NB4 (cell line): ENCODE measurements at regions not wholly inside any gene's neighbourhood (a gene's known extent, or its start where the extent isn't known, plus 50 kb on each side); places are given as distances from the start of the nearest gene placed in this dataset.

Experiments used
- DNase-seq: peaks from one replicate; pipeline ENCODE4 v3.0.0; 2010; ENCODE audit warnings: low read depth
- H3K4me3 ChIP-seq: one replicate; pipeline ENCODE4 v1.5.1; 2011; ENCODE audit warnings: mild to moderate bottlenecking, low read depth, low read length, moderate library complexity
- MYC ChIP-seq: IDR thresholded peaks from 2 replicates; pipeline ENCODE4 v1.6.1; 2011; ENCODE audit warnings: low read depth, low read length
- POLR2A ChIP-seq: IDR thresholded peaks from 2 replicates; pipeline ENCODE4 v1.6.1; 2011; ENCODE audit warnings: mild to moderate bottlenecking; ENCODE audit not compliant: insufficient read length; ENCODE audit errors: extremely low read depth
- TF ChIP-seq, protein P1 (sequence below): IDR thresholded peaks from 2 replicates; pipeline ENCODE4 v1.6.1; 2011; ENCODE audit warnings: low read depth, low read length
- TF ChIP-seq, protein P2 (sequence below): IDR thresholded peaks from one replicate; pipeline ENCODE4 v1.5.1; 2012; ENCODE audit warnings: low read depth, low read length

DNA sequence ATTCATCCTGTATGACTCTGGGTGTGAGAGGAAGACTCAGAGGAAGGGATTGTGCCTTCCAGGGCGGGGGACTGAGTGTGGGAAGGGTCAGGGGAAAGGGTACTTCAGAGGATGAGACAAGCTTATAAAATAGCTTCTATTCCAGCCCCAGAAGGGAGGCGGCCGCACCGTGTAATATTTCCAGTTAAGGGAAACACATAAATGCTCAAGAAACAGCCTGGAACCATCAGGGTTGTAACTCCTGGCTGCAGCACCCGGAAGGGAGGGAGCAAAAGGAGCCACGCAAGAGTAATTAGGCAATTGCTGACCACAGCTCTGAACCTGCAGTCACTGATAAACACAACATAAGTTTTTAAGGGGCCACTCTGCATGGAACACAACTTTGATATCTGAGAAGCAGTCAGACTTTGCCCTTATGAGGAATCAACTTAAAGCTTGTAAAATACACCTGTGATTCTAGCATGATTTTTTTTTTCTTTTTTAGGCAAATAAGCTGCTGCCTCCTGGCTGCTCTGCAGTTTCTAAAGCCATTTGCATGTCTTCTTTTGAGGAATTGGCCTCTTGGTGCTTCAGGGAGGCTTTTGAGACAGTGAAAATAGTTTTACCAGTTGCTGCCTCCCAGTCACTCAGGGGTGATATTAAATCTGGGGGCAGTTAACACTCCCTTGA, 382.7 kb downstream of the ENC1 start:
- H3K4me3 ChIP-seq, result no peak overlapping the region
- TF ChIP-seq, protein P1, sequence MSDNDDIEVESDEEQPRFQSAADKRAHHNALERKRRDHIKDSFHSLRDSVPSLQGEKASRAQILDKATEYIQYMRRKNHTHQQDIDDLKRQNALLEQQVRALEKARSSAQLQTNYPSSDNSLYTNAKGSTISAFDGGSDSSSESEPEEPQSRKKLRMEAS, result peak; percentile 56
- TF ChIP-seq MYC (peak; percentile 55; the same call in 1 of the 2 replicates), POLR2A (no peak)
- TF ChIP-seq, protein P2, sequence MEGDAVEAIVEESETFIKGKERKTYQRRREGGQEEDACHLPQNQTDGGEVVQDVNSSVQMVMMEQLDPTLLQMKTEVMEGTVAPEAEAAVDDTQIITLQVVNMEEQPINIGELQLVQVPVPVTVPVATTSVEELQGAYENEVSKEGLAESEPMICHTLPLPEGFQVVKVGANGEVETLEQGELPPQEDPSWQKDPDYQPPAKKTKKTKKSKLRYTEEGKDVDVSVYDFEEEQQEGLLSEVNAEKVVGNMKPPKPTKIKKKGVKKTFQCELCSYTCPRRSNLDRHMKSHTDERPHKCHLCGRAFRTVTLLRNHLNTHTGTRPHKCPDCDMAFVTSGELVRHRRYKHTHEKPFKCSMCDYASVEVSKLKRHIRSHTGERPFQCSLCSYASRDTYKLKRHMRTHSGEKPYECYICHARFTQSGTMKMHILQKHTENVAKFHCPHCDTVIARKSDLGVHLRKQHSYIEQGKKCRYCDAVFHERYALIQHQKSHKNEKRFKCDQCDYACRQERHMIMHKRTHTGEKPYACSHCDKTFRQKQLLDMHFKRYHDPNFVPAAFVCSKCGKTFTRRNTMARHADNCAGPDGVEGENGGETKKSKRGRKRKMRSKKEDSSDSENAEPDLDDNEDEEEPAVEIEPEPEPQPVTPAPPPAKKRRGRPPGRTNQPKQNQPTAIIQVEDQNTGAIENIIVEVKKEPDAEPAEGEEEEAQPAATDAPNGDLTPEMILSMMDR, result no peak
- DNase-seq, result peak; percentile 93

DNA sequence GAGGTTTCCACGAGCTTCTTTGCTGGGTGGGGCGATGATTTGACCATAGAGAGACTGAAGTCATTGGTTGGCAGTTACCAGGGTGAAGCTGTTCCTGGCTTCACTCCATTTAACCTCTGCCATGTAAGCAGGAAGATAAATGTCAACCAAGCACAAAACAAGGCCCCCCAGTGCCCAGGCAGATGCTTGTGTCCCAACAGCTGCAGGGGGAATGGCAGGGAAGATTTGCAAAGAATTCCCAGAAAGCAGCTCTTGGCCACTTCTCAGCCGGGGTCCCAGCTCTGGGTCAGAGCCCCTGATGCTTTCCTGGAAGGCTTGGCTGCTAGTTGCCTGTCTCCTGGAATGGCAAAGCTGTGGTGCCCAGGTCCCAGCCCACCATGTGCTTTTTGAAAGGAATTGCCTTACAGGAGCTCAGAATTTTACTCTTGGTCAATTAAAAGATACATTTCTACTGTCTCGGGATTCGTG, 383.4 kb downstream of the ENC1 start:
- no peak overlapping the region for H3K4me3 ChIP-seq
- no peak for DNase-seq
- TF ChIP-seq, protein P1, result no peak
- TF ChIP-seq, protein P2, result no peak
- no peak for TF ChIP-seq POLR2A
- no peak for TF ChIP-seq MYC

DNA sequence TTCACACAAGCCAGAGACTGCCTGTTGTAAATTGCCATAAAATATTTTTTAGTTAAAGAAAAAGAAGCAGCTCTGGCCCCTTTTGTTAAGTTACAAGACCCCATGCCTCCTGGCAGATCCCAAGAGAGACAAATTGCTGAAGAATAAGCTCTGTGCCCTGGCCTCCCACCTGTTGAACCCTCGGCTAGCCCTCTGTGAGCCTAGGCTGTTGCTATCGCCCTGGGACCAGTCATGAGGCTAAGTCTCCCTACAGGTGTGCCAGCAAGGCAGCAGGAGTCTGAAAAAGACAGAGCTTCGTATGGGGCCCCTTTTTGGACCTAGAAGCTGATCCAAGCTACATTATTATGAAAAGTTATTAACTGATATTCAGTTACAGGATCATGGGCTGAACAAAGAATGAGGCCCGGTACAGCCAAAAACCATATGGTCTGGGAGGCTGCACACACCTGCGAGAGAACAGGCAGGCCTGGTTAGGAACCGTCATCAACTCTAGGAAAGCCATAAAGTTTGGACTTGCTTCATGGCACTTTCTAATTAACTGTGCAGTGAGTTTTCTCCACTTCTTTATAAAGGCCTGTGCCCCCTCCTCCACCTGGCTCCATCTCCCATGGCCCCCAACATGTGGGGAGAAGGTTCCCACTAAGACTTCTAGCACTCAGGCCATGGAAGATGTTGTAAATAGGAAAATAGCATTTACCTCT, 384.7 kb downstream of the ENC1 start:
- DNase-seq, result no peak
- TF ChIP-seq MYC (no peak), POLR2A (no peak)
- TF ChIP-seq, protein P2, result no peak
- TF ChIP-seq, protein P1, result no peak
- no peak overlapping the region for H3K4me3 ChIP-seq

DNA sequence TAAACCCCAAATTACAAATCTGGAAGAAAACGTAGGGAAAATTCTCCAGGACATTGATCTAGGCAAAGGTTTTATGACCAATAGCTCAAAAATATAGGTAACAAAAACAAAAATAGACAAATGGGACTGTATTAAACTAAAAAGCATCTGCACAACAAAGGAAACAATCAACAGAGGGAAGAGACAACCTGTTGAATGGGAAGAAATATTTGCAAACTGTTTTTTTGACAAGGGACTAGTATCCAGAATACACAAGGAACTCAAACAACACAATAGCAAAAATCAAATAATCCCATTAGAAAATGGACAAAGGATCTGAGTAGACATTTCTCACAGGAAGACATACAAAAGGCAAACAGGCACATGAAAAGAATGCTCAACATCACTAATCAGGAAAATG, 386.3 kb downstream of the ENC1 start:
- no peak for TF ChIP-seq POLR2A
- no peak for TF ChIP-seq MYC
- TF ChIP-seq, protein P1, result no peak
- TF ChIP-seq, protein P2, result no peak
- no peak for DNase-seq
- H3K4me3 ChIP-seq, result no peak overlapping the region

DNA sequence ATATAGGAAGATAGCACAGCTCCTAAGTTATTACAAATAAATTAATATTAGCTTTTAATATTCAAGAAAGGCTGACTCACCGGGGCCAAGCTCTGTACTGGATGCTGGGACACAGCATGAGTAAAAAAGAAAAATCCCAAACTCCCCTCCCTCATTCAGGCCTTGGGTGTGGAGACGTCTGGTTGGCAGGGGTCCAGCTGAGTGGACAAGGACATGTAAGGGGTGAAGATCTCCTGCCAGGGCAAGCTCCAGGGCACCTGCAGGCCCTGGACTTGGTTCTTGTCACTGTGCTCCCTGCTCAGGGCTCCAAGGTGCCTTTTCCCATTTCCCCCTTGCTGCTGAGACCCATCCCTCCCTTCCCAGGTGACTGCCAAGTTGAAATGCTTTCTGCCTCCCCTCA, 388.5 kb downstream of the ENC1 start:
- no peak overlapping the region for H3K4me3 ChIP-seq
- TF ChIP-seq, protein P1, result no peak
- TF ChIP-seq MYC (no peak), POLR2A (no peak)
- TF ChIP-seq, protein P2, result no peak
- DNase-seq, result no peak
